HG02759 (cell line): ENCODE measurements at regions not wholly inside any gene's neighbourhood (a gene's known extent, or its start where the extent isn't known, plus 50 kb on each side); places are given as distances from the start of the nearest gene placed in this dataset.

Experiments
- ATAC-seq: cut with Tn5 transposase; IDR thresholded peaks from one replicate; pipeline ENCODE4 v1.9.1; 2021; ENCODE audit warnings: mild to moderate bottlenecking, moderate library complexity; ENCODE audit not compliant: unreplicated experiment

- ATAC-seq: no peak
Measured at GRCh38 chr16:48904333-48904732, 294.4 kb upstream of the N4BP1 start.

DNA sequence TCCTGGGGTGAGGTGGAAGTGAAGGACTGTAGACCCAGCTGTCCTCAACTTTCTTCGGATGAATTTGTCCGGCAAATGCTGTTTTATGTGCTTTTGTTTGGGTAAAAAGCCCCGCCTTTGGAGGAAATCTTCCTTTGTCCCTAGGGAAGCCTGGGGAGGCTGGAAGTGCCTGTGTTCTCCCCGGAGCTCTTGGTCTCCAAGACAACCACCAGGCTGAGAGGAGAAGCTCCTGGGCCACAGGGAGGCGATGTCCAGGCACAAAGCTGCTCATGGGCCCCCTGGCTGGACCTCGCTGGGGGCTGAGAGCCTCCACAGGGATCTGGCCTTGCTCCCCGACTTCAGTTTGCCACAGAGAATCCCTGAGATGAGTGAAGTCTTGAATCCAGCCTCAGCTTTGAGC, 293.1 kb upstream of the N4BP1 start:
- no peak for ATAC-seq

DNA sequence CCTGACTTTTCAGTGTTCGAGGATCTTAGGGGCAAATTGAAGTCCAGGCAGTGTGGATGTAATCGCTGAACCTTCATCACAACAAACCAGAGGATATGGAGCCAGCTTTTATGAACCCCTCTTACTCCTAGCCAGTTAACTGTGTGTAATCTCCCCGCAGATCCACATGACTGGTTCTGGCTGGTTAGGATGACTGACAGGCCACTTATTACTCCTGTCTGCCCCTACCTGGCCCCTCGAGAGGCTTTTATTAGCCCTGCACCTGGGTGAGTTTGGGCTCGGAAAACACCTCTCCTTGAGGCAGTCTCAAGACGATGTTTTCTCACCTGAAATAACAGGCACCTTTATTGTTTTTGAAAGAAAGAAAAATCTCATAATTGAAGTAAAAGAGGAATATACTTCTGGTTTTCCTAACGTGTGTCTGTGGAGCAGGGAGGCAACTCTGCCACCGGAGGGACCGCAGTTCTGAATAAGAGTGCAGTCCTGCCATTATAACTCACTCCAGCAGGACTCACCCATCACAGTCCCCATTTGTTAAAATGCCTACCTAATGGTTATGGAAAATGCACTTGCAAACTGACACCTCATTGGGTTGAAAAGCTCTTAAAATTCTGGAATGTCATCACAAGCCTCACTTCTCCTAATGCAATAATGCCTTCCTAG, 291.9 kb upstream of the N4BP1 start:
- ATAC-seq: no peak

GRCh38 chr16:48899500-48899899, 289.5 kb upstream of the N4BP1 start:
- no peak for ATAC-seq

DNA sequence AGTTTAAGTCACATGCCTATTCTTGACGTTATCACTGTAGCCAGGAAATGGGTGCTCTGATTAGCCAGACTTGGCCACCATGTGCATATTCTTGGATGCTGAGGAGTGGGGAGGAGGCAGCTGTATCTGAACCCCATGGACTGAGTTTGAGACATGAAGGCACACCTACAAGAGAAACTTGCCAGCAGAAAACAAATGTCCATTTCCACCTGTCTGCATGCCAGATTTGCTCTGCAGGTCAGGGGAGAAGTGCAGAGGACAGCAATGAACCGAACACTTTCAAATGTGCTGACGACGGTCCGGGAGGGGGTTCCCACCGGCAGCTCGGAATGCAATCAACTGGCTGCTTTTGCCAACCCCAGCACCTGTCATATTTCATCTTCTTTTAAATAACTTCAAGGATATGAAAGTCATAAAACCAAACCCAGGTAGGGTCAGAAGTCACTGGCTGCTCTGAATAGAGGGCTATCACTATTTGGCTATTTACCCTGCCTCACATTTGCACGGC, 287.8 kb upstream of the N4BP1 start:
- no peak for ATAC-seq

- ATAC-seq: no peak
Measured at GRCh38 chr16:48895142-48895541, 285.2 kb upstream of the N4BP1 start.

DNA sequence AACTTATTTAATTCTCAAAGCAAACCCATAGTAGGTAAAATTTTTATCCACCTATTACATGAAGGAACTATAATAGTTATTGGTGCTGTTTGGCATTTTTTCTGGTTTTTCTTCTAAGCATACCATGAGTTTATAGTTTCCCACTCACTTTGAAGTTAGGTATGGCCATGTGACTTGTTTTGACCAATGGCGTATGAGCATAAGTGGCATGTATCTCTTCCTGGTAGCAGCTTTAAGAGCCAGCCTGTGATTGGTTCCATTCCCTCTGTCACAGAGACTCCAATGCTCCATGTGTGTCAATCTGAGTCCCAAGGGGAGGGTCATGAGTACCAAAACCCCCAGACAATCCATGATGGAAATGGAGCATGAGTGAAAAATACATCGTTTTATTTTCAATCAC, 282.9 kb upstream of the N4BP1 start:
- ATAC-seq: no peak

DNA sequence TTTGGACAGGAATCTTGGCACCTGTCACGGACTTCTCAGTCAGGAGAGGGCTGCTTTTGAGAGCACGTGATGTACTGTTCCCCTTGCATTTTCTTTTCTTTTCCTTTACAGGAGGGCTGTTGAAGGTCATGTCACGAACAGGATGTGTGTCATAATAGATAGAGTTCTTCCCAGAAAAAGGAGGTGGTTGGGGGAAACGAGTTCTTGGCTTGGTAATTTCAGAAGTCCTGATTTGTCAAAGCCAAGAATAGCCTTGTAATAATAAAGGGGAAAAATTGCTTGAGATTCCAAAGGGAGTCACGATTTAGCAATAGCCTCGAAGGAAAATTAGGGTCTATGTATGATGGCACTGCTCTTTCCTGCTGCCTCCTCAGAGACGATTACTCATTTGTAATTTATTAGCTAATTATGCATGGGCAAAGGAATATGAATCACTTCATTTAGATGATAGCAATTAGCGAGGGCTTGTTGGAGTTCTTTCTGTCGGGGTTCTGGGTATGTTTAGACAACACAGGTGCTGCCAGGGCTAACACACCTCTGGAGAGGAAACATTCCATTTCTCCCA, 277.7 kb upstream of the N4BP1 start:
- no peak for ATAC-seq

DNA sequence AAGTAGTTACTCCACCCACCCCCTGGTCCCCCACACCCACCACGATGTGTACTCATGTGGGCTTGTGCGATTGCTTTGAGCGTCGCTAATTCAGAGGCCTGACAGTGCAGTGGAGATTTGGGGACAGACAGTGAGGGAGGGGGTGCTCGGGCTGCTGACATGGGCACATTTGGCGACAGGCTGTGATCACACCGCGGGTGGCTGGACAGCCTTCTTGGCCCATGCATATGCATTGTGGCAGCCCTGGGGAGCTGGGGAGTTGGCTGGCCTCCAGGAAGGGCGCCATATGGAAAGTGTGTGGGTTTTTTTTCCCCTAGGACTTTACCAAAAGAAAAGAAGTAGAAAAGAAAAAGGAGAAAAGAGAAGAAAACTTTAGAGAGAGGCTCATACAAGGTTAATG, 275.5 kb upstream of the N4BP1 start:
- no peak for ATAC-seq

- ATAC-seq: no peak
Measured at GRCh38 chr16:48881272-48881671, 271.3 kb upstream of the N4BP1 start.

- no peak for ATAC-seq
Measured at GRCh38 chr16:48879223-48880122, 269.5 kb upstream of the N4BP1 start.

DNA sequence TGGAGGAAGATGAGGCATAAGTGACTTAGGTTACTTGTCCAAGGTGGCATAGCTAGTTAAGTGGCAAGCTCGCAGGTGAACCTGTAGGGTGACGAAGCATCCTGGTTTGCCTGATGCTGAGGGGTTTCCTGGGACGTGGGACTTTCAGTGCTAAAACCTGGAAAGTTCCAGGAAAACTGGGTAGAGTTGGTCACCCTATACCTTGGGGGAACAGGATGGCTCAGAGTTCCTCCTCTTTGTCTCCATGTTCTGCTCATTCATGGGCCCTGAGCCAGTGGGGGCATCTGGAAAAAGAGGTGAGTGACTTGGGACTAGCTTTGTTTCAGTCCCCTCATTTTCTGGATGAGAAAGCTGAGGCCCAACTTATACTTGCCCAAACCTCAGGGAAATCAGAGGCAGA, 268.0 kb upstream of the N4BP1 start:
- ATAC-seq: no peak

DNA sequence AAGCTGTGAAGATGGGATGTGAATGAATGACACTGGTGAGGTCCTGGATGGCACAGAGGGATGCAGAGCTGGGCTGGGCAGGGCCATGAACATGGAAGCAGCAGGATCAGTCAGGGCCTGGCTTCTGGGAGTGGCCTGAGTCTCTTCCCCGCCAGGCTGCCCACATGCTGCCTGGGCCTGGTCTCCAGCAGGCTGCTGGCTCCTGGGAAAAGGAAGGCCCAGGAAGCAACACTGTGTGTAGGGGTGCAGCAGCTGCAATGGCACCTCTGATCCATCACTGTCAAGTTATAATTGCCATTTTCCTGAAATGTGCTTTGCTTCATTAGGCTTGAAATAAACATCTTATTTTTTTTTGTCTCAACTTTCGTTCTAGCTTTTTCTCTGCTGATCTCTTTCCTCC, 260.2 kb upstream of the N4BP1 start:
- no peak for ATAC-seq

- ATAC-seq: no peak
Measured at GRCh38 chr16:48865520-48865919, 255.5 kb upstream of the N4BP1 start.

GRCh38 chr16:48864055-48864454, 254.1 kb upstream of the N4BP1 start:
- ATAC-seq: no peak

- no peak for ATAC-seq
Measured at GRCh38 chr16:48862087-48862532, 252.1 kb upstream of the N4BP1 start.

- ATAC-seq: no peak
Measured at GRCh38 chr16:48860341-48860740, 250.4 kb upstream of the N4BP1 start.

DNA sequence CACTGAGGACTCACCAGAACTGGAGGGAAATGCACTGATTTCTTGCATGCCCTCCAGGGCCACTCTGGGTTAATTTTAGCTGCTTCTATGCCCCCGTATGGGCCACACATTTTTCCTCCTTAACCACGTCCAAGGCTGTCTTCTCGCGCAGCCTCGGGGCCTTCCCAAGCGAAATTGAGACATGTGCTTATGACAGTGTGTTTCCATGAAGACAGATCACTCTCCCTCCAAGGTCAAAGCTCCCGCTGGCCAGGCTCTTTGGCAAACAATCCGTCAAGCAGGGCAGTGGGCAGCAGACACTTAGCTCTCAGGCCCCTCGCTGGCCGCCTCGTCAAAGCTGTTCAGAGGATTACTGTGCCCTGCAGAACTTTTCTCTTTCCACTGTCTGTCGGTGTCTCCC, 243.0 kb upstream of the N4BP1 start:
- no peak for ATAC-seq

- no peak for ATAC-seq
Measured at GRCh38 chr16:48852458-48852857, 242.5 kb upstream of the N4BP1 start.

DNA sequence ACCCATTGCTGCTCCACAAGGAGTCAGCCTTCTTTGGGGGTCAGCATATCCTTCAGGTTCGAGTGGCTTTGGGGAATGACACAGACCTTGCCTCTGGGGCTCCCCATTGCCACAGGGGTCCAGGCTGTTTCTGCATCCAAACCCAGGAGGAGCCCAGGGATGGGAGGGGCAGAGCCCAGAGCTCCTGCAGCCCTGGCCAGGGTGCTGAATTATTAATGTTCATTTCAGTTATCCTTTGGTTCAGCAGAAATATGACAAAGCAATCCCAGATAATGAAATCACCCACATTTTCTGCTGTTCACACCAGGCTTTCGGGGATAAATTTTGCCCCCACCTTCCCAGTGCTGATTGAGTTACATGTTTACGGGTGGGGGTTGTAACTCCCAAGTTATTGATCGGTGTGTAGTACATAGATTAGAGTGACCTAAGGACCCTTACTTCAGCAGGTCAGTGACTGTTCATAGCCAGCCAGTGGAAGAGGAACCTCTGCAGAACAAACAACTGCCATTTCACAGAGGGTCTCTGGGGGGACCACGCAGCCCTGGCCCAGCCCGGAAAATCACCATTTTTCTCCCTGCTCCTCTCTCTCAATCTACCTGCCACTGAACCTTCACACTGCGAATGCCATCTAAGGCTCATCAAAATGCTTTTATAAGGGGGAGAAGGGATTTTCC, 240.3 kb upstream of the N4BP1 start:
- ATAC-seq: no peak

DNA sequence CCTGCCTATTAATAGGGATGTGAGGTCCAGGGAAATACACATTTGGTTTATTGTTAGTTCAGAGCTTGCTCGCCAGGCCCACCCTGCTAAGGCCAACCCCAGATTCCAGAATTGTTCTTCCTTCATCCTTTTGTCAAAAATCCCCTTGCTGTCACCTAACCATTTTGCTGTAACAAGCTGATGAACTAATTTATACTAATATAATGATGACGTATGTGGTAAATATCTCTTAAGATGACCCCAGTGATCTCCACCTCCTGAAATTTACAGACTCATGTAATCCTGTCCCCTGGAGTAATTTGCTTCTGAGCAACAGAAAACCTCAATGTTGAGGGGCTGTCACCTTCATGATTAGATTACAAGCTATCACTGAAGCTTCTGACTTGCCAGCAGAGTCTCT, 236.3 kb upstream of the N4BP1 start:
- no peak for ATAC-seq
